ENCODE measurements at regions not wholly inside any gene's neighbourhood (a gene's known extent, or its start where the extent isn't known, plus 50 kb on each side); places are given as distances from the start of the nearest gene placed in this dataset.

DNA sequence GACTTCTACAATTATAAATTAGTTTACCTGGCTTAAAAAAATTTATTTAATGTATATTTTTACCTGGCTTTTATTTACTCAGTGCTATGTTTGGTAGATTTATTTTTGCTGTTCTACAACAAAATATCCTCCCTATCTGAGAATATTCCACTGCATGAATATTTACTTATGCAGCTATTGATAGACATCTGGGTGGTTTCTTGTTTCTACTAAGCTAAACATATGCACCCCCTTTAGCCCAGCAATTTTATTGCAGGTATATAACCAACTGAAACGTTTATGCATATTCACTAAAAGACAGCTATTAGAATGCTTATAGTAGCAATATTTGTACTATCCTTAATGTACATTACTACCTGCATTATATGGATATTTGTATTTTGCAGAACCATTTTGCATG lies 187.7 kb upstream of the CPHXL start:
- intact Hi-C loops (cut with micrococcal nuclease; ENCODE audit: unreplicated experiment): no loop called here
- no TSS peak for BruUV-seq (replicated peaks)
- in situ Hi-C loops (cut with HindIII; ENCODE audit: extremely low pct_ligation_motif_present, low pct_unique_long_range_greater_than_20kb): no loop called here
- Histone ChIP-seq H4K20me1 (ENCODE audit: insufficient read depth, low read length) (no peaks in the 10 kb centered on the region), H3K9me3 (ENCODE audit: low read length) (no peaks in the 10 kb centered on the region), H3K4me3 (replicated peaks in 1 of 3; ENCODE audit: insufficient read depth in 1 of 3, low read depth in 2 of 3, low read length in 3 of 3) (no peak overlapping the region), H3K4me1 (ENCODE audit: insufficient read depth, low read length) (no peaks in the 10 kb centered on the region), H3K4me2 (ENCODE audit: low read depth, low read length) (no peak overlapping the region), H3K79me2 (ENCODE audit: insufficient read depth, low read length) (no peaks in the 10 kb centered on the region), H3K27ac (ENCODE audit: extremely low read length, insufficient read depth, low read length) (no peak overlapping the region), H3K9ac (ENCODE audit: insufficient read depth, low read depth, low read length) (no peak overlapping the region), H2AFZ (ENCODE audit: low read length) (no peak overlapping the region), H3K36me3 (replicated peaks in 1 of 2; ENCODE audit: control insufficient read depth in 1 of 2, insufficient read depth in 2 of 2, low read length in 2 of 2) (no peaks in the 10 kb centered on the region), H3K27me3 (ENCODE audit: control insufficient read depth in 1 of 2, insufficient read depth in 2 of 2, low read length in 2 of 2) (peaks cover 0 to 1% of the 10 kb centered on the region in 2 experiments; a peak in 1 of 5 replicates)
- WGBS (ENCODE audit: low lambda C conversion rate): 0% methylated on average over 1 of the region's 1 CpG
- no peak for FAIRE-seq
- no peak for ATAC-seq
- no peak for DNase-seq (ENCODE audit: low spot score)
- CTCF ChIA-PET (ENCODE audit: low intra/inter-chr PET ratio, low total read pairs): no interaction called here
- POLR2A ChIA-PET: no interaction called here
- no peak for TF ChIP-seq ZNF12 (CRISPR knock-in tag; IDR thresholded peaks at IDR 0.05)
- TF ChIP-seq HES4 (CRISPR knock-in tag; IDR thresholded peaks at IDR 0.05; ENCODE audit: borderline replicate concordance): no peak
- TF ChIP-seq, protein P1, sequence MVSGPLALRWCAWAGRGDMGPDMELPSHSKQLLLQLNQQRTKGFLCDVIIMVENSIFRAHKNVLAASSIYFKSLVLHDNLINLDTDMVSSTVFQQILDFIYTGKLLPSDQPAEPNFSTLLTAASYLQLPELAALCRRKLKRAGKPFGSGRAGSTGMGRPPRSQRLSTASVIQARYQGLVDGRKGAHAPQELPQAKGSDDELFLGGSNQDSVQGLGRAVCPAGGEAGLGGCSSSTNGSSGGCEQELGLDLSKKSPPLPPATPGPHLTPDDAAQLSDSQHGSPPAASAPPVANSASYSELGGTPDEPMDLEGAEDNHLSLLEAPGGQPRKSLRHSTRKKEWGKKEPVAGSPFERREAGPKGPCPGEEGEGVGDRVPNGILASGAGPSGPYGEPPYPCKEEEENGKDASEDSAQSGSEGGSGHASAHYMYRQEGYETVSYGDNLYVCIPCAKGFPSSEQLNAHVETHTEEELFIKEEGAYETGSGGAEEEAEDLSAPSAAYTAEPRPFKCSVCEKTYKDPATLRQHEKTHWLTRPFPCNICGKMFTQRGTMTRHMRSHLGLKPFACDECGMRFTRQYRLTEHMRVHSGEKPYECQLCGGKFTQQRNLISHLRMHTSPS (CRISPR knock-in tag; IDR thresholded peaks at IDR 0.05; ENCODE audit: low read depth): no peak
- no peak for TF ChIP-seq CENPT (CRISPR knock-in tag; IDR thresholded peaks at IDR 0.05; ENCODE audit: low read depth)
- TF ChIP-seq, protein P2, sequence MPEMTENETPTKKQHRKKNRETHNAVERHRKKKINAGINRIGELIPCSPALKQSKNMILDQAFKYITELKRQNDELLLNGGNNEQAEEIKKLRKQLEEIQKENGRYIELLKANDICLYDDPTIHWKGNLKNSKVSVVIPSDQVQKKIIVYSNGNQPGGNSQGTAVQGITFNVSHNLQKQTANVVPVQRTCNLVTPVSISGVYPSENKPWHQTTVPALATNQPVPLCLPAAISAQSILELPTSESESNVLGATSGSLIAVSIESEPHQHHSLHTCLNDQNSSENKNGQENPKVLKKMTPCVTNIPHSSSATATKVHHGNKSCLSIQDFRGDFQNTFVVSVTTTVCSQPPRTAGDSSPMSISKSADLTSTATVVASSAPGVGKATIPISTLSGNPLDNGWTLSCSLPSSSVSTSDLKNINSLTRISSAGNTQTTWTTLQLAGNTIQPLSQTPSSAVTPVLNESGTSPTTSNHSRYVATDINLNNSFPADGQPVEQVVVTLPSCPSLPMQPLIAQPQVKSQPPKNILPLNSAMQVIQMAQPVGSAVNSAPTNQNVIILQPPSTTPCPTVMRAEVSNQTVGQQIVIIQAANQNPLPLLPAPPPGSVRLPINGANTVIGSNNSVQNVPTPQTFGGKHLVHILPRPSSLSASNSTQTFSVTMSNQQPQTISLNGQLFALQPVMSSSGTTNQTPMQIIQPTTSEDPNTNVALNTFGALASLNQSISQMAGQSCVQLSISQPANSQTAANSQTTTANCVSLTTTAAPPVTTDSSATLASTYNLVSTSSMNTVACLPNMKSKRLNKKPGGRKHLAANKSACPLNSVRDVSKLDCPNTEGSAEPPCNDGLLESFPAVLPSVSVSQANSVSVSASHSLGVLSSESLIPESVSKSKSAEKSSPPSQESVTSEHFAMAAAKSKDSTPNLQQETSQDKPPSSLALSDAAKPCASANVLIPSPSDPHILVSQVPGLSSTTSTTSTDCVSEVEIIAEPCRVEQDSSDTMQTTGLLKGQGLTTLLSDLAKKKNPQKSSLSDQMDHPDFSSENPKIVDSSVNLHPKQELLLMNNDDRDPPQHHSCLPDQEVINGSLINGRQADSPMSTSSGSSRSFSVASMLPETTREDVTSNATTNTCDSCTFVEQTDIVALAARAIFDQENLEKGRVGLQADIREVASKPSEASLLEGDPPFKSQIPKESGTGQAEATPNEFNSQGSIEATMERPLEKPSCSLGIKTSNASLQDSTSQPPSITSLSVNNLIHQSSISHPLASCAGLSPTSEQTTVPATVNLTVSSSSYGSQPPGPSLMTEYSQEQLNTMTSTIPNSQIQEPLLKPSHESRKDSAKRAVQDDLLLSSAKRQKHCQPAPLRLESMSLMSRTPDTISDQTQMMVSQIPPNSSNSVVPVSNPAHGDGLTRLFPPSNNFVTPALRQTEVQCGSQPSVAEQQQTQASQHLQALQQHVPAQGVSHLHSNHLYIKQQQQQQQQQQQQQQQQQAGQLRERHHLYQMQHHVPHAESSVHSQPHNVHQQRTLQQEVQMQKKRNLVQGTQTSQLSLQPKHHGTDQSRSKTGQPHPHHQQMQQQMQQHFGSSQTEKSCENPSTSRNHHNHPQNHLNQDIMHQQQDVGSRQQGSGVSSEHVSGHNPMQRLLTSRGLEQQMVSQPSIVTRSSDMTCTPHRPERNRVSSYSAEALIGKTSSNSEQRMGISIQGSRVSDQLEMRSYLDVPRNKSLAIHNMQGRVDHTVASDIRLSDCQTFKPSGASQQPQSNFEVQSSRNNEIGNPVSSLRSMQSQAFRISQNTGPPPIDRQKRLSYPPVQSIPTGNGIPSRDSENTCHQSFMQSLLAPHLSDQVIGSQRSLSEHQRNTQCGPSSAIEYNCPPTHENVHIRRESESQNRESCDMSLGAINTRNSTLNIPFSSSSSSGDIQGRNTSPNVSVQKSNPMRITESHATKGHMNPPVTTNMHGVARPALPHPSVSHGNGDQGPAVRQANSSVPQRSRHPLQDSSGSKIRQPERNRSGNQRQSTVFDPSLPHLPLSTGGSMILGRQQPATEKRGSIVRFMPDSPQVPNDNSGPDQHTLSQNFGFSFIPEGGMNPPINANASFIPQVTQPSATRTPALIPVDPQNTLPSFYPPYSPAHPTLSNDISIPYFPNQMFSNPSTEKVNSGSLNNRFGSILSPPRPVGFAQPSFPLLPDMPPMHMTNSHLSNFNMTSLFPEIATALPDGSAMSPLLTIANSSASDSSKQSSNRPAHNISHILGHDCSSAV (CRISPR knock-in tag; IDR thresholded peaks at IDR 0.05; ENCODE audit: borderline replicate concordance): no peak
- no peak for TF ChIP-seq HOXA5 (CRISPR knock-in tag; IDR thresholded peaks at IDR 0.05)
- no peak for TF ChIP-seq PPARG (CRISPR knock-in tag; conservative IDR thresholded peaks at IDR 0.05)
- TF ChIP-seq ZNF343 (CRISPR knock-in tag; IDR thresholded peaks at IDR 0.05): no peak
- no peak for TF ChIP-seq MAZ (IDR thresholded peaks at IDR 0.05; ENCODE audit: borderline replicate concordance, low read depth, low read length)
- TF ChIP-seq MAZ (CRISPR knock-in tag; IDR thresholded peaks at IDR 0.05; ENCODE audit: low read depth): no peak
- no peak for TF ChIP-seq AKAP8 (CRISPR knock-in tag; IDR thresholded peaks at IDR 0.05)
- TF ChIP-seq IKZF1 (IDR thresholded peaks at IDR 0.05): no peak
- TF ChIP-seq, protein P3, sequence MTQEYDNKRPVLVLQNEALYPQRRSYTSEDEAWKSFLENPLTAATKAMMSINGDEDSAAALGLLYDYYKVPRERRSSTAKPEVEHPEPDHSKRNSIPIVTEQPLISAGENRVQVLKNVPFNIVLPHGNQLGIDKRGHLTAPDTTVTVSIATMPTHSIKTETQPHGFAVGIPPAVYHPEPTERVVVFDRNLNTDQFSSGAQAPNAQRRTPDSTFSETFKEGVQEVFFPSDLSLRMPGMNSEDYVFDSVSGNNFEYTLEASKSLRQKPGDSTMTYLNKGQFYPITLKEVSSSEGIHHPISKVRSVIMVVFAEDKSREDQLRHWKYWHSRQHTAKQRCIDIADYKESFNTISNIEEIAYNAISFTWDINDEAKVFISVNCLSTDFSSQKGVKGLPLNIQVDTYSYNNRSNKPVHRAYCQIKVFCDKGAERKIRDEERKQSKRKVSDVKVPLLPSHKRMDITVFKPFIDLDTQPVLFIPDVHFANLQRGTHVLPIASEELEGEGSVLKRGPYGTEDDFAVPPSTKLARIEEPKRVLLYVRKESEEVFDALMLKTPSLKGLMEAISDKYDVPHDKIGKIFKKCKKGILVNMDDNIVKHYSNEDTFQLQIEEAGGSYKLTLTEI (CRISPR knock-in tag; conservative IDR thresholded peaks at IDR 0.05): no peak
- no peak for TF ChIP-seq NFATC3 (CRISPR knock-in tag; IDR thresholded peaks at IDR 0.05)
- no peak for TF ChIP-seq CENPX (CRISPR knock-in tag; IDR thresholded peaks at IDR 0.05)

Measured in HepG2 (cell line).